ENCODE measurements at regions not wholly inside any gene's neighbourhood (a gene's known extent, or its start where the extent isn't known, plus 50 kb on each side); places are given as distances from the start of the nearest gene placed in this dataset.

GRCh38 chr3:168714609-168715240, 619.0 kb upstream of the GOLIM4 start:
- TF ChIP-seq CTCF (conservative IDR thresholded peaks at IDR 0.05) = no peak
- TF ChIP-seq ZFX (IDR thresholded peaks at IDR 0.05) = no peak
